HEK293 (cell line): ENCODE measurements at regions not wholly inside any gene's neighbourhood (a gene's known extent, or its start where the extent isn't known, plus 50 kb on each side); places are given as distances from the start of the nearest gene placed in this dataset.

ENCODE experiments used
- CTCF ChIA-PET: fragments of 350-600 bp; formaldehyde crosslinking; extraction: SDS; loops from one replicate; lab custom pipeline; 2021; ENCODE audit warnings: antibody characterized with exemption; lab: Yijun Ruan, JAX
- POLR2A ChIA-PET: fragments of 300-600 bp; formaldehyde crosslinking; extraction: SDS; loops from one replicate; lab custom pipeline; 2020; ENCODE audit warnings: antibody characterized with exemption, inconsistent platforms; lab: Yijun Ruan, JAX
- H3K27ac ChIP-seq: fragments of 200-500 bp; sonication (Bioruptor generic); 2 replicates; pipeline ENCODE4 v1.5.1; 2014; ENCODE audit warnings: low read depth, low read length, control low read depth, inconsistent platforms; ENCODE audit errors: extremely low read depth
- H3K36me3 ChIP-seq, 2 experiments: fragments of 200-500 bp in 1 of 2; sonication (Bioruptor generic) in 1 of 2; 1 replicate in 1 of 2; 2 replicates in 1 of 2; pipeline ENCODE4 v1.5.1; 2014 to 2017; ENCODE audit warnings: inconsistent platforms in 2 of 2, low read length in 2 of 2; ENCODE audit not compliant: control insufficient read depth in 2 of 2, insufficient read depth in 1 of 2
- H3K4me1 ChIP-seq: fragments of 200-500 bp; sonication (Bioruptor generic); 2 replicates; pipeline ENCODE4 v1.5.1; 2014; ENCODE audit warnings: mild to moderate bottlenecking, low read length, inconsistent platforms; ENCODE audit not compliant: control insufficient read depth, insufficient read depth
- H3K4me3 ChIP-seq: 2 replicates; pipeline ENCODE4 v1.5.1; 2011; ENCODE audit warnings: low read depth, mild to moderate bottlenecking, control low read depth, low read length, moderate library complexity
- H3K9me3 ChIP-seq: fragments of 200-500 bp; sonication (Bioruptor generic); 2 replicates; pipeline ENCODE4 v1.5.1; 2014; ENCODE audit warnings: low read depth, low read length, inconsistent platforms; ENCODE audit not compliant: control insufficient read depth, insufficient read depth
- GFI1B ChIP-seq: fragments of 450-650 bp; formaldehyde crosslinking; IDR thresholded peaks from 2 replicates; pipeline ENCODE4 v1.5.1; 2016; ENCODE audit warnings: missing biosample characterization, missing genetic modification characterization
- HOXA7 ChIP-seq: sonication (generic); formaldehyde crosslinking; IDR thresholded peaks from 2 replicates; pipeline ENCODE4 v1.8.1; 2022; ENCODE audit warnings: missing genetic modification reagents, borderline replicate concordance
- MYNN ChIP-seq: fragments of 450-650 bp; formaldehyde crosslinking; IDR thresholded peaks from 2 replicates; pipeline ENCODE4 v1.5.1; 2016; ENCODE audit warnings: missing biosample characterization, missing genetic modification characterization, borderline replicate concordance
- MZF1 ChIP-seq: fragments of 450-650 bp; formaldehyde crosslinking; IDR thresholded peaks from 2 replicates; pipeline ENCODE4 v1.5.1; 2017; ENCODE audit warnings: missing biosample characterization, missing genetic modification characterization, borderline replicate concordance
- ZNF132 ChIP-seq: fragments of 450-650 bp; formaldehyde crosslinking; IDR thresholded peaks from 2 replicates; pipeline ENCODE4 v1.5.1; 2017; ENCODE audit warnings: missing biosample characterization, missing genetic modification characterization, borderline replicate concordance
- ZNF138 ChIP-seq: fragments of 450-650 bp; formaldehyde crosslinking; IDR thresholded peaks from 2 replicates; pipeline ENCODE4 v1.5.1; 2016; ENCODE audit warnings: missing biosample characterization, missing genetic modification characterization, borderline replicate concordance
- ZNF148 ChIP-seq: fragments of 450-650 bp; formaldehyde crosslinking; IDR thresholded peaks from 2 replicates; pipeline ENCODE4 v1.5.0; 2017; ENCODE audit warnings: missing biosample characterization, missing genetic modification characterization, borderline replicate concordance
- ZNF426 ChIP-seq: fragments of 450-650 bp; formaldehyde crosslinking; IDR thresholded peaks from 2 replicates; pipeline ENCODE4 v1.5.1; 2017; ENCODE audit warnings: missing biosample characterization, missing genetic modification characterization, mild to moderate bottlenecking, inconsistent platforms, moderate library complexity
- ZNF514 ChIP-seq: fragments of 450-650 bp; formaldehyde crosslinking; IDR thresholded peaks from 2 replicates; pipeline ENCODE4 v1.5.1; 2016; ENCODE audit warnings: missing biosample characterization, missing genetic modification characterization
- ZNF529 ChIP-seq: fragments of 450-650 bp; formaldehyde crosslinking; IDR thresholded peaks from 2 replicates; pipeline ENCODE4 v1.5.1; 2017; ENCODE audit warnings: missing genetic modification characterization, missing biosample characterization; ENCODE audit not compliant: insufficient replicate concordance
- ZNF544 ChIP-seq: fragments of 450-650 bp; formaldehyde crosslinking; IDR thresholded peaks from 2 replicates; pipeline ENCODE4 v1.5.0; 2017; ENCODE audit warnings: missing biosample characterization, missing genetic modification characterization
- ZNF639 ChIP-seq: fragments of 450-650 bp; formaldehyde crosslinking; IDR thresholded peaks from 2 replicates; pipeline ENCODE4 v1.5.1; 2016; ENCODE audit warnings: missing biosample characterization, missing genetic modification characterization
- ZNF670 ChIP-seq: fragments of 450-650 bp; formaldehyde crosslinking; IDR thresholded peaks from 2 replicates; pipeline ENCODE4 v1.5.1; 2016; ENCODE audit warnings: missing biosample characterization, missing genetic modification characterization, low read depth
- ZNF792 ChIP-seq: fragments of 450-650 bp; formaldehyde crosslinking; IDR thresholded peaks from 2 replicates; pipeline ENCODE4 v1.5.1; 2016; ENCODE audit warnings: missing biosample characterization, missing genetic modification characterization
- TF ChIP-seq, protein P1 (sequence below): fragments of 450-650 bp; formaldehyde crosslinking; IDR thresholded peaks from 2 replicates; pipeline ENCODE4 v1.5.1; 2016; ENCODE audit warnings: missing biosample characterization, missing genetic modification characterization
- TF ChIP-seq, protein P2 (sequence below): fragments of 450-650 bp; formaldehyde crosslinking; IDR thresholded peaks from 2 replicates; pipeline ENCODE4 v1.5.1; 2016; ENCODE audit warnings: missing biosample characterization, missing genetic modification characterization
- TF ChIP-seq, protein P3 (sequence below): fragments of 450-650 bp; formaldehyde crosslinking; IDR thresholded peaks from 2 replicates; pipeline ENCODE4 v1.5.1; 2017; ENCODE audit warnings: missing biosample characterization, missing genetic modification characterization

- POLR2A ChIA-PET, result no interaction called here
- Histone ChIP-seq H3K4me3 (no peak overlapping the region), H3K4me1 (0 out of 2 replicates have a peak, but pooled peaks cover 4% of the 10 kb centered on the region), H3K9me3 (no peaks in the 10 kb centered on the region)
- no peak for TF ChIP-seq HOXA7
- no peak for TF ChIP-seq ZNF514 (tag by site-specific recombination)
- no peak for TF ChIP-seq ZNF148 (tag by site-specific recombination)
- no peak for TF ChIP-seq ZNF670 (tag by site-specific recombination)
- no peak for TF ChIP-seq MYNN (tag by site-specific recombination)
- no peak for TF ChIP-seq ZNF138
- no peak for TF ChIP-seq ZNF639 (tag by site-specific recombination)
- TF ChIP-seq, protein P1, sequence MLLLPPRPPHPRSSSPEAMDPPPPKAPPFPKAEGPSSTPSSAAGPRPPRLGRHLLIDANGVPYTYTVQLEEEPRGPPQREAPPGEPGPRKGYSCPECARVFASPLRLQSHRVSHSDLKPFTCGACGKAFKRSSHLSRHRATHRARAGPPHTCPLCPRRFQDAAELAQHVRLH, result no peak
- TF ChIP-seq, protein P2, sequence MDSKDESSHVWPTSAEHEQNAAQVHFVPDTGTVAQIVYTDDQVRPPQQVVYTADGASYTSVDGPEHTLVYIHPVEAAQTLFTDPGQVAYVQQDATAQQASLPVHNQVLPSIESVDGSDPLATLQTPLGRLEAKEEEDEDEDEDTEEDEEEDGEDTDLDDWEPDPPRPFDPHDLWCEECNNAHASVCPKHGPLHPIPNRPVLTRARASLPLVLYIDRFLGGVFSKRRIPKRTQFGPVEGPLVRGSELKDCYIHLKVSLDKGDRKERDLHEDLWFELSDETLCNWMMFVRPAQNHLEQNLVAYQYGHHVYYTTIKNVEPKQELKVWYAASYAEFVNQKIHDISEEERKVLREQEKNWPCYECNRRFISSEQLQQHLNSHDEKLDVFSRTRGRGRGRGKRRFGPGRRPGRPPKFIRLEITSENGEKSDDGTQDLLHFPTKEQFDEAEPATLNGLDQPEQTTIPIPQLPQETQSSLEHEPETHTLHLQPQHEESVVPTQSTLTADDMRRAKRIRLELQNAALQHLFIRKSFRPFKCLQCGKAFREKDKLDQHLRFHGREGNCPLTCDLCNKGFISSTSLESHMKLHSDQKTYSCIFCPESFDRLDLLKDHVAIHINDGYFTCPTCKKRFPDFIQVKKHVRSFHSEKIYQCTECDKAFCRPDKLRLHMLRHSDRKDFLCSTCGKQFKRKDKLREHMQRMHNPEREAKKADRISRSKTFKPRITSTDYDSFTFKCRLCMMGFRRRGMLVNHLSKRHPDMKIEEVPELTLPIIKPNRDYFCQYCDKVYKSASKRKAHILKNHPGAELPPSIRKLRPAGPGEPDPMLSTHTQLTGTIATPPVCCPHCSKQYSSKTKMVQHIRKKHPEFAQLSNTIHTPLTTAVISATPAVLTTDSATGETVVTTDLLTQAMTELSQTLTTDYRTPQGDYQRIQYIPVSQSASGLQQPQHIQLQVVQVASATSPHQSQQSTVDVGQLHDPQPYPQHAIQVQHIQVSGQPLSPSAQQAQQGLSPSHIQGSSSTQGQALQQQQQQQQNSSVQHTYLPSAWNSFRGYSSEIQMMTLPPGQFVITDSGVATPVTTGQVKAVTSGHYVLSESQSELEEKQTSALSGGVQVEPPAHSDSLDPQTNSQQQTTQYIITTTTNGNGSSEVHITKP, result no peak
- no peak for TF ChIP-seq ZNF426 (tag by site-specific recombination)
- TF ChIP-seq MZF1 (tag by site-specific recombination), result no peak
- no peak for TF ChIP-seq GFI1B
- no peak for TF ChIP-seq ZNF544
- TF ChIP-seq, protein P3, sequence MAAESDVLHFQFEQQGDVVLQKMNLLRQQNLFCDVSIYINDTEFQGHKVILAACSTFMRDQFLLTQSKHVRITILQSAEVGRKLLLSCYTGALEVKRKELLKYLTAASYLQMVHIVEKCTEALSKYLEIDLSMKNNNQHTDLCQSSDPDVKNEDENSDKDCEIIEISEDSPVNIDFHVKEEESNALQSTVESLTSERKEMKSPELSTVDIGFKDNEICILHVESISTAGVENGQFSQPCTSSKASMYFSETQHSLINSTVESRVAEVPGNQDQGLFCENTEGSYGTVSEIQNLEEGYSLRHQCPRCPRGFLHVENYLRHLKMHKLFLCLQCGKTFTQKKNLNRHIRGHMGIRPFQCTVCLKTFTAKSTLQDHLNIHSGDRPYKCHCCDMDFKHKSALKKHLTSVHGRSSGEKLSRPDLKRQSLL (tag by site-specific recombination), result no peak
- no peak for TF ChIP-seq ZNF792 (tag by site-specific recombination)
- TF ChIP-seq, all 188 proteins: peak for 0
- Histone ChIP-seq H3K27ac (no peak overlapping the region), H3K36me3 (no peaks in the 10 kb centered on the region)
- CTCF ChIA-PET, result no interaction called here
These were observed 313.6 kb upstream of the NPVF start for GRCh38 chr7:25541877-25542276.

DNA sequence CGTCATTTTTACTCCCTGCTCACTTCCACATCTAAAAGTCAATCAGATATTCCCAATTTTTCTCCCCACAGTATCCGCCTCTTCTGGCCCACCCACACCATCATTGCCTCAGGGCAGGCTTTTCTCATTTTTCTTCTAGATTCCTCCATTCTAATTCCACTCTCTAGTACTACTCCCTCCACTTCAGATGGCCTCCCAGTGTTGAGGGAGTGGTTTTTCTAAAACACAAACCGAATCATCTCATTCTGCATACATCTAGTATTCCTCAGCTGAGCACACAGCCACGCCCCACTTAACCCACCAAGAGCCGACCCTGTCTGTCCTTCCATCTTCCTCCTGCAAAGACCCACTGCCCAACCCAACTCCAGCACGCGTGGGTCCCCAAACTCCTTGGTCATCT is 314.9 kb upstream of the NPVF start:
- H3K9me3 ChIP-seq, result no peaks in the 10 kb centered on the region
- ChIA-PET POLR2A (no interaction called here), CTCF (no interaction called here)
- H3K36me3 ChIP-seq, result no peaks in the 10 kb centered on the region
- TF ChIP-seq ZNF148 (tag by site-specific recombination) (no peak), ZNF529 (tag by site-specific recombination) (no peak), ZNF132 (tag by site-specific recombination) (no peak)
- H3K4me3 ChIP-seq, result no peak overlapping the region
- H3K4me1 ChIP-seq, result 0 out of 2 replicates have a peak, but pooled peaks cover 4% of the 10 kb centered on the region
- no peak overlapping the region for H3K27ac ChIP-seq
